CD4-positive, alpha-beta T cell treated with Interleukin-10 for 1 hour (primary cell): ENCODE measurements at regions not wholly inside any gene's neighbourhood (a gene's known extent, or its start where the extent isn't known, plus 50 kb on each side); places are given as distances from the start of the nearest gene placed in this dataset.

Source experiments
- DNase-seq: peaks from one replicate; pipeline ENCODE4 v3.0.0-alpha.2; 2020

GRCh38 chr15:91476861-91477260 lies 376.6 kb upstream of the SLCO3A1 start:
- no peak for DNase-seq

DNA sequence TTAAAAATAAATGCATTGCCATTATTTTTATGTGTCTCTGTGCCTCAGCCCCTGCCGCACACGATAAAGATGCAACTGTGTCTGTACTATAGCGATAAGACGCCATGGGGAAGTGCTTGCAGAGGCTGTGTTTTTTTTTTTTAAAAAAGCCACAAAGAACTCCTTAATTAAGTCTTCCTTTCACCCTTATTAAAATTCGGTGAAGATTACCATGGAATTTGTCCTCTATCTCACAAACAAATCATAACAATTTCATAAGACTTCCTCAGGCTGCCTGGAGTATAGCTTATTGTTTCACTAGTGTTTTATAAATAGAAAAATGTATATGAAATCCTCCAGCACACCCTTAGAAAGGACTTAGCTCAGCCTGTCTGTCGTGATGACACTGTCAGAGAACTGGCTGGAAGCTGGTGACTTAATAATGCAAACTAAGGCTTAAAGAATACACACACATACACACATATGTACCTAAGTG lies 374.8 kb upstream of the SLCO3A1 start:
- DNase-seq = no peak

- no peak for DNase-seq
Measured at GRCh38 chr15:91480426-91480825, 373.1 kb upstream of the SLCO3A1 start.

DNA sequence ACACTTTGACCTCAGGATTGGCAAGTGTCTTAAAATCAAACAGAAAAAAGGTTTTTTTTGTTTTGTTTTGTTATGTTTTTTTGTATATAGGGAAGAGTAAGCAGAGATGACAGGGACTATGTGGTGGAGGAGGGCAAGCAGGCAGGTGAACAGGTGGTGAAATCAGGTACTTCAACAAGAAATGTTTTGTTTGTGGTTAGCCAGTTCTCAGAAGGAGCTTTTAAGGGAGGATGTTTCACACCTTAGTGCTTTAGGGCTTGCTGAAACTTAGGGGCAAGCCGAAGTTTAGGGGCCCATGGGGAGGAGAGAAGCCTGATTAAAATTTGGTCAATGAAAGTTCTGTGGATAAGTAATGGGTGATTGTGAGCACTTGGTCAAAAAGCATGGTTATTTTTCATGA lies 370.7 kb upstream of the SLCO3A1 start:
- DNase-seq = peak; percentile 68

DNA sequence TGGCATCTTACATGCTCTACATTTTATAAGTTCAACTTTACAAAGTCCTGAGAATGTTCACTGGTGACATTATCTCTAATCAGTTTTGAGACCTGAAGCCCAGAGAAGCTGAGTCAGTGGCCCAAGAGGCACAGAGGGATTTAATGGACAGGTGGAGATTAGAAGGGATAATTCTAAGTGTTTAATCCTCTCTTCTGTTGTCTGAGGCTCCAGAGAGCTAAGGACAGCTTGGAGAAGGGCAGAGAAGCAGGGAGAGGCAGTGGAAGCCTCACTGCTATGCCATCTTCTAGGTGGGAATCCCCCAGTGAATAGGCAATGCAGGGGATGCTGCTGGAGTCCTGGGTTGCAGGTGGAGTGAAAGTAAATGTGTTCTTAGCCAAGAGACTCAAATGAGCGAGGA lies 369.4 kb upstream of the SLCO3A1 start:
- no peak for DNase-seq

GRCh38 chr15:91488452-91488851 lies 365.1 kb upstream of the SLCO3A1 start:
- no peak for DNase-seq

DNA sequence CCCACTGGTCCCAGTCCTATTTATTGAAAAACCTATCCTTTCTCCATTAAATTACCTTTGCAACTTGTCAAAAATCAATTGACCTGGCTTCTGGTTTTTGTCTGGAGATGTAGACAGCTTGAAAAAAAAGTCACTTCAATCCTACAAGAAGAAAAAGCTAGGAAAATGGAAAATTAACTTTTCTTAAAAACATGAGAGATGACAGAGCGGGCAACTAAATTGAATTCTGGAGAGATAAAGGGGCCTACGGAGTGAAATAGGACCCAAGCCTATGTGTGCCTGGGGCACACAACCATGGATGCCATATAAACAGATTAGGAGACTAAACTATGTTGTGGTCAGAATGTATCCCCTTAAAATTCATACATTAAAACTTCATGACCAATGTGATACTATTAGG lies 363.3 kb upstream of the SLCO3A1 start:
- no peak for DNase-seq

DNA sequence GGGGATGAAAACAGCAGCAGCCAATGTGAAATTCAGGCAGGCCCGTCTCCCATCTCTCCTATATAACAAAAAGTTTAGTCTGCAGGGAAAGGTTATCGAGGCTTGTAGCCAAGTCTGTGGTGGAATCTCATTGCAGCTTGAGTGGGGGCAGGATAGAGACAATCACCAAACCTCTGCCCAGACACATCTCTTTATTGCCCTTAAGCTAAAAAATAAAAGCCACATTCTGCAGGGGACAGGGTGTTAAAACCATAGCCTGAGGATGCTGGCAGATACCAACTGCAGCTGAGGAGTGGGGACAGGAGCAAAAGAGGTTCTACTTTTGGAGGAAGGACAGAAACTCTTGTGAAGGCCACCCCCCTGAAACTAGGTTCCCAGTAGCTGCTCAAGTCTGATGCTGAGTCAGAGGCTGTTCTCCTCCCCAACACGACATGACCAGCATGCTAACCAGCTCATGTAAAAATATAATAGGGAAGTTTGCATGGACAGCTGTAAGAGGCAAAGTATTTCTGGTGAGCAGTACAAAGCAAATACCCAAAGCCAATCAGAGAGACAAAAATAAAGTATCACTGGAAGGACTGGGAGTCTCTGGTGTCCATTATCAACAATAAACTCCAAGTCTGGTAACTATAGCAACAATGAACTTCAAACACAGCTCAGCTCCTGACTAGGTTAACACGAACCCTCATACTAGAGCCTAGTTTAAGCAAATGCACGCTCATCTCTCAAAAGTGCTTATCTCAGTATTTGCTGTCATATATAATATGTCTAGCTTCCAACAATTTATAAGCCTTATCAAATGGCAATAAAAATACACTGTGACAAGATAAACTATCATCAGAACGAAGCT lies 362.2 kb upstream of the SLCO3A1 start:
- DNase-seq = peak; percentile 46

DNA sequence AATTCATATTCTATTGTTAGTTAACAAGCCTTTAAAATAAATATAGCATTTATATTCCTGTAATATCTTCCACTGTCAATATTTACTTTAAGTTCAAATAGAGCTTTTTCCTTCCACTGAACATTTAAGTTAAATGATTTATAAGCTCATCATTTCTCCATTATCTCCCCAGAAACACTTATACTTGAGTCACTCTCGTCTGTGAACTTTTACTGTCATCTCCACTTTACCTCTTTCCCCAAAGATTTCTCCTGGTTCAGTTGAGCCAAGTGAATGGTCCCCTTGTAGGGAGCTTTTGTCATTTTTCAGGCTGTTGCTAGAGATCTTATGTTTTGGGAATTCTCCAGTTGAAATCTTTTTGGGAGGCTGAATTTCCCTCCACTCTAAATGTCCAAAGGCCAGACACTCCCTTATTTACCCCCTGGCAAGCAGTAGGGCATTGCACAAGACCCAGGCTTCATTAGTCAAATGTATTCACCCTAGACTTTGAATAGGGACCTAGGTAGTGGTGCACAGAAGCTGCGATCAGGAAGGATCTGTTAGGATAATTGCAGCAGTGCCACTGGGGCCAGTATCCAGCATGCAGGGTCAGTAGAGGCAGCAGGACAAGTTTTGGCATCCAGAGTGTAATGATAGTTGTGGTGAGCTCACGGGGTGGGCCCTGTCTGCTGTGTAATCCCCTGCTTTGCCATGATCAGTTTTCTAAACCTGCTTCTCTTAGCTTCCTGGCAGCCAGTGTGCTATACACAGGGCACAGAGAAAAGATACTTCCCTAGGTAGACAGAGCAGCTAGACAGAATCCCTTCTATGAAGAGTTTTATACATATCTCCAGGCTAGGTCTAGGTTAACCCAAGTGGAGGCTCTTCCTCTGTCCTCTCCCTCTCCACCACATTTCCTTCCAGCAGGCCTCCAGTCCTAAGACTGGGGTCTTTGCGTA lies 356.5 kb upstream of the SLCO3A1 start:
- no peak for DNase-seq

- DNase-seq = no peak
Measured at GRCh38 chr15:91498046-91498748, 355.3 kb upstream of the SLCO3A1 start.

DNA sequence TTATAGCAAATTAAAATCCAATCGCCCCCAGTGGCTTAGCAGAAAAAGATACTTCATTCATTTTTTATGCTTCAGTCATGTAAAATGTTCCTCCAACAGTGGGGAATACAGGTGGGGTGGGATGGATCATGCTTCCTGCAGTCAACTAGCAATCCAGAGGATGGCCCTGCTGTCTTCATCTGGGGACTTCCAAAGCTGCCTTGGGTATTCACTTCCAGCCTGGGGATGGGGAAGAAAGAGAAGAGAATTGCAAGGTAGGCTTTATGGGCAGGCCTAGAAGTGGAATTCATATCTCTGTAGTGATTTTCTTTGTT lies 354.8 kb upstream of the SLCO3A1 start:
- DNase-seq = no peak

DNA sequence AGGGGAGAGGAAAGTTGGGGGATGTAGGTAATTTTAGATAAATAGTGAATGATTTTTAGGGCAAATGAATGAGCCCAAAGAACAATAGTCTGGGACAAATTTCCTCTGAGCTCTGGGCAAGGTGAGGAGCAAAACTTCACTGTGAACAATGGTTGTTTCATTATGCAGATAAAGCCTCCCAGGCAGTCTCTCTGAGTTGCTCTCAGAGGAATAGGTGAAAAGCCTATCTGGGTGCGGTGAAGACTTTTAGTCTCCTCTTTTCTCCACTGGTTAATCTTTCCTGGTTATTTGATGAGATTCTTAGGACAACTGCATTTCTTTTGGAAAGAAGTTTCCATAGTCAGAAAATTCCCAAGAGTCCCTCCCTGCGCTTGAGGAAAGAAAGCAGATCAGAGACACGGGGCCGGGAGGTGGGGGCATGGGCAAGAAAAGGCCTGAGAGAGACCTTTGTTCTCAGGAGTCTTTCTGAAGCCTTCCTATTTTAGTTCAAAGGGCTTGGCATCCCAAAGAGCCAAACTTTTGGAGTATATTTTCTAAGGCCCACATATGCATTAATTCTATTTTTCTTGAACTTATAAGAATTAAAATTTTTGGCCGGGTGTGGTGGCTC lies 353.6 kb upstream of the SLCO3A1 start:
- DNase-seq = no peak

DNA sequence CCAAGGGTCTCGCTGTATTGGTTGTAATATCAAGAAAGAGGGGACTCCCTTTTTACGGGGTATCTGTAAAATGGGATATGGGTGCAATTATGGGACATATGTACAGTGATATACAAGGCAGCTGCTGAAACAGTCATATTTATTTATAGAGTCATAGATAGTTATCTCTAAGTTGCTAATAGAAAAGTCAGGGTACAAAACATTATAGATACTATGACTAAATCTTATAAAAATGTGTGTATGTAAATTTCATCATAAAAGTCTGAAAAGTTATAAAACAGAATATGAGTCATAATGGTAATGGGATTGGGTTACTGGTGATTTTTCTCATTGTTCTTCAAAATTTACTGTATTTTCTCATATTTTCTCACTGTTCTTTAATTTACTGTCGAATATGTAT lies 344.9 kb upstream of the SLCO3A1 start:
- DNase-seq = no peak

DNA sequence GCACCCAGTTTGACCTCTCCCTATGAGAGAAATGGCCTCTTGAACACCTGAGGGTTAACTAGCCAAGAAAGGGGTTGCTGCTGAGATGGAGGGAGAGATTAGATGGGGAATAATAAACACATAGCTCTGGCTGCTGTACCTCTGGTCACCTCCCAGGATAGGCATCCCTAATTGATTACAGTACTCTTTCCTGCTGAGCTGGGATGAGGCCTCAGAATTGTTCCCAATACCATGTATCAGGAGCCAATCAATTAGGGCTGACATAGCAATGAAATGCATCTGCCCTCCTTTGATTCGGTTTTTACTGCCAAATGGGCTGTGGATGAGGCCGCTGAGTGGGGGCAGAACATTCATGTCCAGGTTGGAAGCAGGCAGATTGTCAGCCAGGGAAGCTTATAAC lies 339.4 kb upstream of the SLCO3A1 start:
- no peak for DNase-seq

DNA sequence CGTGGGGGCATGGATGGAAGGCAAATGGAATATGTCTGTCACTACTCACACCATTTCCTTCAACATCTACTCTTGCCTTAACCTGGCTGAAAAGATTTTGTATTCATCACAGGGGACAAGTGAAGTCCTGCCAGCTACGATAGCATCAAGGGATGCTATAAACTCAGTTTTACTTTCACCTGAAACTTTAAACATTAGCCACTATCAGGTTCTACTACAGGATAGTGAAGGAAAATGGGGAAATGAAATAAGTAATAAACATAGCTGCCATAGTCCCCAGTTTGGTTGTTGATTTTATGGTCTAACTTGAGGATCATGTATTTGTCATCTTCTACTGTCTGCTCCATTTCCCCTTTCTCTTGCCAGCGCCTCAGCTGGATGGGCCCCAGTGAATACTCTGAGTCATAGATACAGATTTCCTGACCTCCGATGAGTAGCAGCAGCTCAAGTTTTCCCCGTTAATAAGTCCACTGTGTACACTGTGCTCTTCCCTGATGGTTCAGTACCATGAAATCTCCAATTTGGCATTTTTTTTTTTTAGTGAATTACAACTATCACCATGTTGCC lies 338.2 kb upstream of the SLCO3A1 start:
- no peak for DNase-seq

DNA sequence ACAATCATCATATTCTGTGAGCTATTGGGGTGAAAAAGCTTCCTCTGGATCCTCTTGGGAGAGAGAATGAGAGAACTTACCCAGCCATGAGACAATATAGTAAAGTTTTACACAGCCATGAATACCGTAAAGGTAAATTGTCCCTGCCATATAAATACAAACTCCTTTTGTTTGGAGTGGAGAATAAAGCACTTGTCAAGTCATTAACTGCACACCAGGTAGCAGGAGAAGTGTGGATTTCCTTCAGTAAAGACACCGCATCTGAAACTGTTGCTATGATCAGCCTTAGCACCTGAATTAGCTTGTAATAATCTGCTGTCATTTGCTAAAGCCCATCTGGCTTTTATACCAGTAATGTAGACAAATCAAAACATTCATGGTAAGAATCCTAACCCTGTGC lies 336.6 kb upstream of the SLCO3A1 start:
- no peak for DNase-seq

GRCh38 chr15:91517491-91518200 lies 335.9 kb upstream of the SLCO3A1 start:
- no peak for DNase-seq

- no peak for DNase-seq
Measured at GRCh38 chr15:91520850-91521249, 332.7 kb upstream of the SLCO3A1 start.

GRCh38 chr15:91521548-91521947 lies 332.0 kb upstream of the SLCO3A1 start:
- DNase-seq = no peak

GRCh38 chr15:91521996-91522395 lies 331.5 kb upstream of the SLCO3A1 start:
- no peak for DNase-seq

DNA sequence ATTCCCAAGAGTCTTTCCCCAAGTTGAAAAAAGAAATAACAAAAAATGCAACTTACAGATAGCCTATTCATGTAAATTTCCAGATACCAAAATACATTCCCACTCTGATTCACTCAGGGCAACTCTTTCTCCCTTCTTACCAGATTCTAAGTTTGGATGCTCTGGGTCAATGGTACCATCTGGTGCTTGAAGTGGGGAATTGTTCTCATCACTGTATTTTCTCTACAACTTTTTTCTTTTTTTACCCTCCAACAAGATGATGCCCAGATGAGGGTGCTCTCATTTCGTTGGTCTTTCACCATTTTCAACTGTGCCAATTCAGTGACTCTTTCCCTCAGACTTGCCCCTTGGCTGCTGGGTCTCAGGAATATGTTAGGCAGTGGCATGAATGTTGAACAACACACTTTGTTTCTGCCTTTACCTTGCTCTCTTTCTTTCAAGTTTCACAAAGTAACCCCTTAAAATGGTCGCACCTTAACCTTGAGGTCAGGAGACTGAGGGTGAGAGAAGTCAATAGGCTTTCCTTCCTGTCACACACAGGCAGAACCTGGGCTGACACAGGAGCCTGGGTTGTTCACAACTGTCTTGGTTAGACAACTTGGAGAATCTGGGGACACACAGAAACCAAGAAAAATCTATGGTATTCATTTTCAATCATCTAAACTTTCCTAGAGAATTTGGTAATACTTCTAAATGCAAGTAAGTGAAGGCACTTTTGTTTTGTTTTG lies 330.7 kb upstream of the SLCO3A1 start:
- peak; percentile 65 for DNase-seq
